Endodermal cell (in vitro differentiated cells): ENCODE measurements at regions not wholly inside any gene's neighbourhood (a gene's known extent, or its start where the extent isn't known, plus 50 kb on each side); places are given as distances from the start of the nearest gene placed in this dataset.

ENCODE experiments used
- DNase-seq: peaks from one replicate; pipeline ENCODE4 v3.0.0-alpha.2; 2017
- H3K27ac ChIP-seq: 2 replicates; pipeline ENCODE4 v1.5.1; 2013; ENCODE audit warnings: mild to moderate bottlenecking, low read depth, low read length, moderate library complexity
- H3K27me3 ChIP-seq: 2 replicates; pipeline ENCODE4 v1.6.1; 2013; ENCODE audit warnings: mild to moderate bottlenecking, low read length, moderate library complexity; ENCODE audit not compliant: insufficient read depth, control insufficient read depth, poor library complexity, severe bottlenecking
- H3K36me3 ChIP-seq: 2 replicates; pipeline ENCODE4 v1.7.0; 2013; ENCODE audit warnings: mild to moderate bottlenecking, low read length, moderate library complexity; ENCODE audit not compliant: control insufficient read depth, insufficient read depth
- H3K4me1 ChIP-seq: one replicate; pipeline ENCODE4 v1.7.0; 2013; ENCODE audit warnings: low read length; ENCODE audit not compliant: control insufficient read depth, insufficient read depth
- H3K4me3 ChIP-seq: 2 replicates; pipeline ENCODE4 v1.5.1; 2013; ENCODE audit warnings: mild to moderate bottlenecking, low read length, moderate library complexity
- H3K9ac ChIP-seq: 2 replicates; pipeline ENCODE4 v1.6.1; 2013; ENCODE audit warnings: mild to moderate bottlenecking, low read length, moderate library complexity; ENCODE audit not compliant: poor library complexity, severe bottlenecking; ENCODE audit errors: extremely low read depth
- H3K9me3 ChIP-seq: 2 replicates; pipeline ENCODE4 v1.6.1; 2013; ENCODE audit warnings: mild to moderate bottlenecking, low read length, moderate library complexity; ENCODE audit not compliant: control insufficient read depth
- H3K27ac Mint-ChIP-seq: 2 replicates; pipeline ENCODE4 v1.8.0; 2020; ENCODE audit warnings: mixed read lengths
- H3K27me3 Mint-ChIP-seq: 2 replicates; pipeline ENCODE4 v1.8.0; 2021; ENCODE audit warnings: mild to moderate bottlenecking, mixed read lengths; ENCODE audit not compliant: insufficient read depth
- H3K36me3 Mint-ChIP-seq: 2 replicates; pipeline ENCODE4 v1.8.0; 2020; ENCODE audit warnings: low read depth, mixed read lengths
- H3K4me1 Mint-ChIP-seq: 2 replicates; pipeline ENCODE4 v1.8.0; 2020; ENCODE audit warnings: mixed read lengths
- H3K4me3 Mint-ChIP-seq: 2 replicates; pipeline ENCODE4 v1.8.0; 2020; ENCODE audit warnings: mild to moderate bottlenecking, moderate library complexity, mixed read lengths
- H3K9me3 Mint-ChIP-seq: 2 replicates; pipeline ENCODE4 v1.8.0; 2020; ENCODE audit warnings: mild to moderate bottlenecking, mixed read lengths
- WGBS, 2 experiments: methylation state at CpG; one replicate each; pipeline versions ENCODE4 v1.1.5 to v1.1.7; 2013; ENCODE audit warnings: missing lambda C conversion rate in 2 of 2, mixed read lengths in 1 of 2; ENCODE audit not compliant: insufficient coverage in 1 of 2, insufficient read length in 1 of 2; 5-methylcytosine and 5-hydroxymethylcytosine counted together
- TF ChIP-seq, protein P1 (sequence below): fragments of 200-600 bp; sonication (generic); conservative IDR thresholded peaks from 2 replicates; pipeline ENCODE4 v1.5.0; 2021; ENCODE audit warnings: antibody characterized with exemption, mild to moderate bottlenecking

DNA sequence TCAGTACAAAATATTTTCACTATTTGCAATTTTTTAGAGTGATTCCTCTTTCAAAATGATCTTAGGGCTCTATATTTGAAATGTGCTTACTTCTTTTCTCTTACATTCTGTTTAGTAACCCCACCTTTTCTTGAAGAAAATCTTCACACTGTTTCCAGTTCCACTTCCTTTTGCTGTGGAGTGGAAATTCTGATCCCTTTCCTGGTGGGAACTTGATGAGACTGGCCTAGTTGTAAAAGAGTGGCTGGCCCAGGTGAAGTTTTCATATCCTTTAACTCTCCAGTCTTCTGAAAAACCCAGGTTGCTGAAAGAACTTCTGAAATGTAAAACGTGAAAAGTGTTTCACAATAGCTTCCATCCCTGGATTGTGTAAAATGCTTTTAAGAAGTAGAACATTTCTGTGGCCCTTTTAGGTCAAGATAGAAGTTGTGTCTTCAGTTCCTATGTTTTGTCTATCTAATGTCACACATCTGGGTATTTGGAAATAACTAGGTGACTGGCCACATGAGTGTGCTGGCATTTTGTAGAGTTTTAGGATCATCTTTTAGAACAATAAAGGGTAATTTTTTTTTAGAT, 84.8 kb upstream of the LRIG1 start:
- H3K9me3 Mint-ChIP-seq, result no peaks in the 10 kb centered on the region
- H3K27ac Mint-ChIP-seq, result no peak overlapping the region
- no peaks in the 10 kb centered on the region for H3K36me3 Mint-ChIP-seq
- no peaks in the 10 kb centered on the region for H3K9me3 ChIP-seq
- H3K27me3 Mint-ChIP-seq, result peaks cover 8% of the 10 kb centered on the region
- no peak overlapping the region for H3K4me3 ChIP-seq
- DNase-seq, result no peak
- TF ChIP-seq, protein P1, sequence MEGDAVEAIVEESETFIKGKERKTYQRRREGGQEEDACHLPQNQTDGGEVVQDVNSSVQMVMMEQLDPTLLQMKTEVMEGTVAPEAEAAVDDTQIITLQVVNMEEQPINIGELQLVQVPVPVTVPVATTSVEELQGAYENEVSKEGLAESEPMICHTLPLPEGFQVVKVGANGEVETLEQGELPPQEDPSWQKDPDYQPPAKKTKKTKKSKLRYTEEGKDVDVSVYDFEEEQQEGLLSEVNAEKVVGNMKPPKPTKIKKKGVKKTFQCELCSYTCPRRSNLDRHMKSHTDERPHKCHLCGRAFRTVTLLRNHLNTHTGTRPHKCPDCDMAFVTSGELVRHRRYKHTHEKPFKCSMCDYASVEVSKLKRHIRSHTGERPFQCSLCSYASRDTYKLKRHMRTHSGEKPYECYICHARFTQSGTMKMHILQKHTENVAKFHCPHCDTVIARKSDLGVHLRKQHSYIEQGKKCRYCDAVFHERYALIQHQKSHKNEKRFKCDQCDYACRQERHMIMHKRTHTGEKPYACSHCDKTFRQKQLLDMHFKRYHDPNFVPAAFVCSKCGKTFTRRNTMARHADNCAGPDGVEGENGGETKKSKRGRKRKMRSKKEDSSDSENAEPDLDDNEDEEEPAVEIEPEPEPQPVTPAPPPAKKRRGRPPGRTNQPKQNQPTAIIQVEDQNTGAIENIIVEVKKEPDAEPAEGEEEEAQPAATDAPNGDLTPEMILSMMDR, result no peak
- H3K4me3 Mint-ChIP-seq, result no peak overlapping the region
- H3K4me1 ChIP-seq, result no peaks in the 10 kb centered on the region
- peaks cover 3% of the 10 kb centered on the region for H3K4me1 Mint-ChIP-seq
- WGBS, 2 experiments, result 87 to 89% methylated on average over 1 of the region's 1 CpG
- H3K27me3 ChIP-seq, result no peaks in the 10 kb centered on the region
- H3K27ac ChIP-seq, result no peak overlapping the region
- H3K36me3 ChIP-seq, result no peaks in the 10 kb centered on the region
- H3K9ac ChIP-seq, result no peak overlapping the region

DNA sequence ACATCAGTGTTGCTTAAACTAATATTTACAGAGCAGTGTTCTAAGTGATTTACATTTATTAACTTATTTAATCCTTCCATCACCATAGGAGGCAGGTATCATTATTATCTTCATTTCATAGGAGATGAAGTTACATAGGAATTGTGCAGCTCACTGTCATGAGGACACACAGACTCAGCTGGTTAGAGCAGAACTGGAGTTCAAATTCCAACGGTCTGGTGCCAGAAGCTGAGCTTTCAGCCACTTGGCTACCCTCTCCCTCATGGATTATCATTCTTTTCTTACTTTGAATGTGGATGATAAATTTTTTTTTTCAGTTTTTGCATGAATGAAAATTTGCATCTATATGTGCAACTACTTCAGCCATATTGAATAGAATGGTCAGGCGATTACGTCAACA, 86.0 kb upstream of the LRIG1 start:
- H3K27ac ChIP-seq, result no peak overlapping the region
- H3K36me3 ChIP-seq, result no peaks in the 10 kb centered on the region
- H3K4me1 ChIP-seq, result no peaks in the 10 kb centered on the region
- H3K4me3 Mint-ChIP-seq, result no peak overlapping the region
- H3K9me3 Mint-ChIP-seq, result no peaks in the 10 kb centered on the region
- peaks cover 6% of the 10 kb centered on the region for H3K4me1 Mint-ChIP-seq
- no peak for DNase-seq
- H3K27me3 Mint-ChIP-seq, result peaks cover 7% of the 10 kb centered on the region
- no peaks in the 10 kb centered on the region for H3K27me3 ChIP-seq
- TF ChIP-seq, protein P1, result no peak
- no peak overlapping the region for H3K4me3 ChIP-seq
- 100% methylated on average over 1 to 3 of the region's 3 CpGs for WGBS, 2 experiments
- no peaks in the 10 kb centered on the region for H3K36me3 Mint-ChIP-seq
- no peak overlapping the region for H3K9ac ChIP-seq
- H3K9me3 ChIP-seq, result no peaks in the 10 kb centered on the region
- H3K27ac Mint-ChIP-seq, result no peak overlapping the region

DNA sequence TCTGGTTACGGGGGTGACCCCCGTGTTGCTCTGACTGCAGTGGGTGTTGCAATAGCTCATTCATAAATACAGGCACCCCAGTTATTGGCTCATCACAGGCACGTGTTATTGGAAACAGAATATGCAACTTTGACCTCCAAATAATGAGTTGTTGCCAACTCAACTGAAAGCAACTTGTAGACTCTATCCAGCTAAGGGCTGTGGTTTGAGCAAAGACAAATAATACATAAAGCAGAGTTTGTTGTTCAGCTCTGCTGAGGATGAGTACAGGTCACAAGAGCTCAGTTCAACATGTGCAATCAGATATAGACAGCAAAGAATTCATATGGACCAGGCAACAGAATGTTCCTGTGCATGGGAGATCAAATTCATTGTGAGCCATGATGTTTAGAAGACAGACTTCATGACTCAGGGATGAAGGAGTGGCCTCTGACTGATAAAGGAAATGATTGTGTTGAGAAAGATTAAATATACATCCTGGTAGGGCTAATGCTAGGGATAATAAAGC, 87.6 kb upstream of the LRIG1 start:
- no peaks in the 10 kb centered on the region for H3K27me3 Mint-ChIP-seq
- no peaks in the 10 kb centered on the region for H3K9me3 ChIP-seq
- no peak overlapping the region for H3K4me3 Mint-ChIP-seq
- no peak overlapping the region for H3K4me3 ChIP-seq
- H3K36me3 ChIP-seq, result no peaks in the 10 kb centered on the region
- H3K9ac ChIP-seq, result no peak overlapping the region
- no peaks in the 10 kb centered on the region for H3K36me3 Mint-ChIP-seq
- DNase-seq, result no peak
- H3K4me1 Mint-ChIP-seq, result peaks cover 21% of the 10 kb centered on the region
- TF ChIP-seq, protein P1, result no peak
- no peaks in the 10 kb centered on the region for H3K27me3 ChIP-seq
- no peaks in the 10 kb centered on the region for H3K9me3 Mint-ChIP-seq
- 94 to 100% methylated on average over 3 of the region's 3 CpGs for WGBS, 2 experiments
- H3K27ac ChIP-seq, result no peak overlapping the region
- H3K4me1 ChIP-seq, result peaks cover 3% of the 10 kb centered on the region
- H3K27ac Mint-ChIP-seq, result no peak overlapping the region
